ENCODE measurements at regions not wholly inside any gene's neighbourhood (a gene's known extent, or its start where the extent isn't known, plus 50 kb on each side); places are given as distances from the start of the nearest gene placed in this dataset.

DNA sequence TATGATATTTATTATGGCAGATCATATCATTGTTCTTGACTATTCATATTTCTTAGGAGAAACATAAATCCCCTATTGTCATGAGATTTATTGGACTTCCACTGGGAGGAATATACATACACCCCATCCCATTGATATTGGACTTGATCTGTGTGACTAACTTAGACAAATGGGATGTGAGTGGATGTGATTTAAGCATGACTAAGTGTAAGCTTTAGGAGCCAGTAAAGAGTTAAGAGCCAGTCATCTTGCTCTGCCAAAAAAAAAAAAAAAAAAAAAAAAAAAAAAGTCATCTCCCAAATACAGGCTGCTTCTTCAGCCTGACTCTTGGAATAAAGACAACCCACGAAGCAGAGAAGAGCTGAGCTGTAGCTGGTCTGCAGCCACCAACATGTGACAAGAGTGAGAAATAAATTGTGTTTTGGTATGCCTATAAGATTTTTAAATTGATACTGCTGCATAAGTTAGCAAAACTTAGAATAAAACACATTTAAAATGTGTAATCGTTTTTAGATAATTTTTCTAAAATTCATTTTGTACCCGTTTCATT lies 595.0 kb upstream of the LRRC4C start:
- DNase-seq = no peak

DNA sequence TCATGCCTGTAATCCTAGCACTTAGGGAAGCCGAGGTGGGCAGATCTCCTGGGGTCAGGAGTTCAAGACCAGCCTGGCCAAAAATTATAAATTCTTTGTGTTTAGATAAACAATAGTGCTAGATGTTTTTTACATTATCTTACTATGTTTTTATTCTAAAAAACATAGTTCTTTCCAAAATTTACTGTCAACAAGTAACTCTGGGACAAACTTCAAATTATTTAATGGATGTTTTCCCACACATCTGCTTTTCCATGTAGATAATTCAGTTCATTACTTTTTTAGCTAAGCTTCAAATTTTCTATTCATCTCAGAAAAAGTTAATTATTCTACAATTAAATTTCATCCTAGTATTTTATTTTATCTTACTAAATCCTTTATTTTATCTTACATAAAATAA lies 596.2 kb upstream of the LRRC4C start:
- DNase-seq = no peak

DNA sequence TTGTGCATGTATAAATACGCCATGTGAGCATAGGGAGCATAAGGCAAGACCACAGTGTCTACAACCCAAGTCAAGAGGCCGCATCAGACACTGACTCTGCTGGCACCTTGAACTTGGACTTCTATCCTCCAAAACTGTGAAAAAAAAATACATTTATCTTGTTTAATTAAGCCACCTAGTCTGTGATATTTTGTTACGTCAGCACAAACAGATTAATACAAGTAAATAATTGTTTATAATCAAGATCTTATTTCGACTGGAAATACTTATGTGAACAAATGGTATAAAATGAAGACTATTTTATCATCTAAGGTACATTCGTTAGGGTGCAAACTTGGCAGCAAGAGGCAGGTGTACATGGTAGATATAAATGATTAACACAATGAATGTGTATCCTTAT lies 599.3 kb upstream of the LRRC4C start:
- DNase-seq = no peak

DNA sequence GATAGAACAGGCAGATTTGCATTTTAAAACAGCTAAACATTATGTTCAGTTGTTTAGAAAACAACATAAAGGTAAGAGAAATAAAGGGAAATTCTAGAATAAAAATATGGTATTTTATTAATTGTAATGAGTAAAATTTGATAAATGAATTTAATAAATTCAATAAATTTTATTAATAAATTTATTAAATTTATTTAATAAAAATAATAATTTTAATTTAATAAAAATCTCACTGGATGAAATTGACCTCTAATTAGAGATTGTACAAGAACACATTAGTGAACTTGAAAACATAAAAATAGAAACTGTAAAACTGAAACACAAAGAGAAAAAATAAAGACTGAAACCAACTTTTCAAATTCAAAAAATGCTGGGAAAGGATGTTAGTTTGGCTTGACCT lies 605.7 kb upstream of the LRRC4C start:
- DNase-seq = no peak

DNA sequence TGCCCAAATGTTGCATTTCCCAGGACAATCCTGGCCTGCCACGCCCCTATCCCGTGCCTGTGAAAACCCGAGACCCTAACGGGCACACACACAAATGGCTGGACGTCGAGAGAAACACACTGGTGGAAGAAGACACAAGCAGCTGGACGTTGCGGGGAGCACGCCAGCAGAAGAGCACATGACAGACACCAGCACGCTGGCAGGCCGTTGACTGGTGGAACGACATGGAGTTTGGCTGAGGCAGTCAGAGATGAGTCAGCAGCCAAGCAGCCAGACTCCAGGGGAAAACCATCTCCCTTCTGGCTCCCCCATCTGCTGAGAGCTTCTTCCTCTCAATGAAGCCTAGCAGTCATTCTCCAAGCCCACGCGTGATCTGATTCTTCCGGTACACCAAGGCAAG lies 606.7 kb upstream of the LRRC4C start:
- DNase-seq = no peak

DNA sequence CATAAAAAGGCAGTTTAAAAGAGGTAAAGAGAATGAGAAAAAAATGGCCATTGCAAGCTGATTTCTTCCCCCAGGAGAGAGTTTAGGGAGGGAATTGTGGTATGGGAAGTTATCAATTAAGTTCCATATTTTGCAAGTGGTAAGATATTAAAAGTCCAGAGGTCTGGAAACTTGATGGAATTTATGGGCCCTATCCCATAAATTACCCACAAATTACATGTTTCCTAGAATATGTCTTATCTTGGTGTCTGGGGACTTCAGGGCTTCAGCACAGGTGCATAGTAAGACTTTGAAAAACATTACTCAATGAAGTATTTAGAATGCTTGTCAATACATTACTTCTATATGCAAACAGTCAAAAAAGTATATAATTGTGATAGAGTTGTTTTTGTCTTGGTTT lies 614.9 kb upstream of the LRRC4C start:
- DNase-seq = no peak

DNA sequence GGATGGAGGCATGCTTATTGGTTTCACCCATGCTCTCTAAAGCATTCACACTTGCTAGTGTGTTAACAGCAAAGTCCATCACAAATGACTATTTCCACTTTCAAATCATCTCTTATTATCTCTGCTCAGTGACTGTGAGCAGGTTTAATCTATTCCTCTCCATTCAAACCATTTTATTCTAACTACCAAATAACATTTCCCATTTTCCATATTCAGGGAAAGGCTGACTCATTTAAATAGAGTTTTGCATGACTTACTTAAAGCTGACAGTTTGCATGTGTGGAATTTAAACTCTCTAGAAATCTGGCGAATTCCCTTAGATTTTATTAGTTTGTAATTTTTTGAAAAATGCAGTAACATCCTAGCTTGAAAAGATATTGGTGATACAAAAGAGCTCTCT lies 615.7 kb upstream of the LRRC4C start:
- no peak for DNase-seq

DNA sequence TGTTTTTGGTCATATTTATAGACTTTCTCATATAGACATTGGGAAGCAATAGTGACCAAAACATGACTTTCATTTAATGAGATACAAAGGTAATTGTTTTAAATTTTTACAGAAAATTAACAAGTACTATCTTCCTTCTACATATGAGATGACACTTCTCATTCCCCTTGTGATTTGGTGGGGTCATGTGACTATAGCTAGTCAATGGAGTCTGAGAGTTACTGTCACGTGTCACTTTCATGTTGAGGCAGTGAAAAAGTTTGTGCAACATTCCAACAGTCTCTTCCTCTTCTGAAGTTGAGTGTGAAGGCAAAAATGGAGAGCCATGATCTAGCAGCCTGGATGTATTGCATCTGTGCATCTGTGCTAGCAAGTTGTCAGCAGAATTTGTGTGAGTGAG lies 618.3 kb upstream of the LRRC4C start:
- DNase-seq = no peak

DNA sequence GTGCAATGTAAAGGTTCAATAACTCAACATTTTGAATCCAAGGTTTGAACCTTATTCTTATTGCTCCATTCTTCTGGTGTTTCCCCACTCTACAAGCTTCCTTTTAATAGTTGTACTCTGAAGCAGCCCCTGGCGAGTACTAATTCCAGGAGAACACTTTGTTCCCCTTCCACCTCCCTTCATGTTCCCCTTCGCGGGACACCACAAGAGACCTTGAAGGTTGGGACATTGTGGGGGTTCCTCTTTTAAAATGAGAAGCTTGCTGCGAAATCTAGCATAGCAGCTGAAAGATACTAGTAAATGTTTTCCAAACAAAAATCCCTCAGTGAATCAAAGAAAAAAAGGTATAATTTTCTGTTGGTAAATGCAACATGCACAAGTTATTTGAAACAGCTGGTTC lies 626.3 kb upstream of the LRRC4C start:
- DNase-seq = no peak

DNA sequence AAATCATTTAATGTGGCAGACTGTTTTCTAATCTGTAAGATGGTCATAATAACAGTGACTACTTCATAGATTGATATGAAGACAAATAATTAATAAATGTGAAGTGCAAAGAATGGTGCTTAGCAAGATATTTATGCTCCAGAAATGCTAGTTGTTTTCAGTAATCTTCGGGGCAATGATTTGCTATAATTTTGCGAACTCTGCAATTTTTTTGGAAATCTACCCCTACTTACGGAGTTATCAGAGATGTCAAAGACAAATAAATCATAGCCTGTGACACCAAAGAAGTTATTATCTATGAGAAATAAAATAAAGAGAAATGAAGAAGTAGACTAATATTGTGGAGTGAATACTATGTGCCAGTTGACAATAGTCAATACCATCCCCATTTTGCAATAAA lies 634.1 kb upstream of the LRRC4C start:
- no peak for DNase-seq

DNA sequence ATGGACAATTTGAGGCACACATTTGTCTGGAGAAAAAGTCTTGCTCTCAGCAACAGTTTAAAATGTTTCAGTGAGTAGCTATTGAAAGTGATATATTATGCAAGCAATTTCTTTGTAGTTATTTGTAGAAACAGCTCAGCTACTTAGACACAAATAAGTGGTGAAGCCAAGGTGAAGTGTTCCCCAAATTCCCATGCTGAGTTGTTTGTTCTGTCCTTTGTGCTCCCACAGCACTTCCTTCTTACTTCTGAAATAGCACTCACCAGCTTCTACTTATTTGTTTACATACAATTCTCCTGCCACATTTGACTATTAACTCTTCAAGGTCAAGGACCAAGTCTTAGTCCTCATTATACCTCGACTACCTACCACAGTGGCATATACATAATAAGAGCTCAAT lies 638.6 kb upstream of the LRRC4C start:
- DNase-seq = no peak

DNA sequence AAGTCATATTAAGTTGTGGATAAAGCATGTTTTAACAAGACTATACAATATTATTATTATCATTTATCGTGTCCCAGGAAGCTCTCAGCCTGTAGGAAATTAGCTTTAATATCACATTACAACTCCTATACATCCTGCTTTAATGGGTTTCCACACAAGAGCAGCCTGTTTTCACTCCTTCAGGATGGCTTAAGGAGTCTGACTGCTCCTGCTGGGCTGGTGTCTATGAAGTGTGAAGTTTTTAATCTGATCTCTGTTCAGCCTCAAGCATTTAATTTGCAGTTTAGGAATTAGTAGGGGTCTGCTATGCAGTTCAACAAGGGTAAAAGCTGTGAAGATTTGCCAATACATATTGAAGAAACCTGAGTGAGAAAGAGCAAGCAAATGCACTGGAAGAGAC lies 653.4 kb upstream of the LRRC4C start:
- no peak for DNase-seq

DNA sequence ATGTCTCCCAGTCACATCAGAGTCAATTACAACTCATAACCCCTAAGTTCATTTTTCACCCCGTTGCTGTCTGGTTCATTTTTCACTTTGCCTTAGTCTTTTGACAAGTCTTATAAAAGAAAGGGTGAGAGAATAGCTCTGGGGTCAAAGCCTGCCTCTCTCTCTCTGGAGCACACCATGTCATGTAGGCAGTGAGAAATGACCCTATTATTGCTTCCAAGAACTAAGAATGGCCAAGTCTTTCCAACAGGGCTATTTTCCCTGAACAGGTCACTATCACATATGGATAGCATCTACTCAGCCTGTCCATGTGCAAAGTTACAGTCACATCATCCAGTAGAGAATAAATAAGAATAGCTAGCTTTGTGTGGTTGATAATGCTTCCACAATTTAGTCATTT lies 655.5 kb upstream of the LRRC4C start:
- DNase-seq = no peak

DNA sequence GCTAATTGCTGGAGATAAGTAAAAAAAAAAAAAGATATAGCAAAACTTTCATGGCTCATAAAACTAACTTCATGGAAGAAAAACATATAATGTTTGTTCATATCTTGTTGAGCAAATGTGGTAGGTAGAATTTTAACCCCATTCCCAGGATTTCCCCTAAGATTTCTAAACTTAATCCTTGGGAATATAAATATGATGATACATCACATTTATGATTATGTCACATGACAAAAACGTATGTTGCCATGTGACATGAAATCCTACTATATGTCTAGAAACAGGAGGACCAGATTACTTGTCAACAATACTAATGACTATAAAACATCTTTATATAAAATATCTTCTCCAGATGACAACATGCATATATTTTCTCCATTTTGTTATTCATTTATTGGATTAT lies 679.0 kb upstream of the LRRC4C start:
- DNase-seq = no peak

DNA sequence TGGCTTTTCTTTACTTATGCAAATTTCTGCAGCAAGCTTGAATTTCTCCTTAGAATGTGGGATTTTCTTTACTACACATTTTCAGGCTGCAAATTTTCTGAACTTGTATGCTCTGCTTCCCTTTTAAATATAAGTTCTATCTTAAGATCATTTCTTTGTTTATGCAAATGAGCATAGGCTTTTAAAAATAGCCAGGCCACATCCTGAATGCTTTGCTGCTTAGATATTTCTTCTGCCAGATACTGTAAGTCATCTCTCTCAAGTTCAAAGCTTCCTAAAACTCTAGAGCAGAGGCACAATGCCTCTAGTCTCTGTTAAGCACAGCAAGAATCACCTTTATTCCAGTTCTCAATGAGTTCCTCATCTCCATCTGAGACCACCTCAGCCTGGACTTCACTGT lies 685.9 kb upstream of the LRRC4C start:
- no peak for DNase-seq

DNA sequence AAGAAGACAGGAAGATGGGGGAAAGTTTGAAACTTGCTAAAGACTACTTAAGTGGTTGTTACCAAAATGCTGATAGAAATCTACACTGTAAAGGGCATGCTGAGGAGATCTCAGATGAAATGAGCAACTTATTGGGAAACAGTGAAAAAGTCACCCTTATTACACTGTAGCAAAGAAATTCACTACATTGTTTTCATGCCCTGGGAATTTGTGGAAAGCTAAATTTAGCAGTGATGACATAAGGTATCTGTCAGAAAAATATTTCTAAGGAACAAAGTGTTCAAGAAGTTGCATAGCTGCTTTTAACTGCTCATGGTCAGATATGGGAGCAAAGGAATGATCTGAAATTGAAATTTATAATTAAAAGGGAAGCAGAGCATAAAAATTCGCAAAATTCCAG lies 702.4 kb upstream of the LRRC4C start:
- no peak for DNase-seq

DNA sequence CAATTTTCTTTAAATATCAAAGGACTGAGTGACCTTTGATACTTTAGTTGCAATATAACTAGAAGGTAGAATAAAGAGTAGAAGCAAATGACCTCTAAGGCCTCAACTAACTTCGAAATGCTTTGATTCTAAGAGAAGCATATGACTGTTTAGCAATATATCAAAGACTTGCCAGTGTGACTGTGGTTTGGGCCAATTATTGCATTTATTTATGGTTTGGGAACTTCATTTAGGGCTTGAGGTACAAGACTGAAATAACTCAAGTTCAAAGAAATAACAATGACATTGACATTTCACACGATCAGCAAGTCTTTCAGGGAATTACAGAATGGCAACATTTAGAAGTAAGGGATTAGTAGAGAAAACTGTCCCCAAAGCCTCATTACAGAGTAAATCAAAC lies 709.7 kb upstream of the LRRC4C start:
- no peak for DNase-seq

DNA sequence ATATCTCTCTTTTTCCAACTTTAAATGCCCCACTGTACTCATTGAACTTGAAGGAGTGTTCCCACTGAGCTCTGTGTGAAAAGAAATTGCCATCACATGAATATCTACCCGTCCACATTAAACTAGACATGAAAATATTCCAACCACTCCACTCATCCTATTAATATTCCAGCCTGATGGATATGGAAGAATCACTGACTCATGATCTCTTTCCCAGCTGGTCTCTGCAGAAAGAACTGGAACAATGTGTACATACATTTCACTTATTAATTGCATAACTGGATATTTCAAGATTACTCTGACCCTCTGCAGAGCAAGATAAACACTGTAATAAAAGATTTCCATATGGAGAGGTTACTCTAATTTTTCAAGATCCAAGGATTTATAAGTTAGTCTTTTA lies 711.1 kb upstream of the LRRC4C start:
- DNase-seq = no peak

DNA sequence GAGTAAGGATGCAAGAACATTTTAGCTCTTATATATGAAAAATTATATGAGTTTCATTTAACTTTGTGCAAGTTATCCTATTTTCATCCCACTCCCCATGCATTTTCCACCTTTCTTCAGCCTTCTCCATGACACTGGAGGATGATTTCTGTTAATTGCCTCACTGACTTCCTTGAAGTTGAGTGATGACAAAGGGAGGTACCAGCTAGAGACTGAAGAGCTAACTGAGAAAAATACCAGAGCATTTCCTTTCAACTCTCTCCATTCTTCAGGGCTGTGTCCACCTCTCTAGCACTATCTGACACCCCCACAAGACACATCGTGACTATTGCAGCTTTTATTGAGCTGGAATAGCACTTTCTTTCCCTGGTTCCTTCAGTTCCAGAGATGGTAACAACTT lies 711.6 kb upstream of the LRRC4C start:
- no peak for DNase-seq

DNA sequence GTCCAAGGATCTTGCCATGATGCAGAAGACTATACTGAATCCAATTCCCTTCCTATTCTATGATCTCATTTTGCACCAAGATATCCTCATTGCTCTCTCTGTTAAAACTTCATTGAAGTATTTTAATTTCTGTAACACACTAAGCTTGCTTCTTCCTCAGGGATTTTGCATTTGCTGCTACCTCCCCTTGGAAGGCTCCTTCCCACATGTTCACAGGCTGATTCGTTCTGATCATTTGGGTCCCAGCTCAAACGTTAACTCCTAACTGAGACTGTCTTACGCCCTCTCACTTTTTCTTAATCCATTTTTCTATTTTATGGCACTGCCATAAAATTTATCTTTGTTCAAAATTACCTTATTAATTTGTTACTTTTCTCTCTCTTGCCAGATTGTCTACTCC lies 713.0 kb upstream of the LRRC4C start:
- no peak for DNase-seq

DNA sequence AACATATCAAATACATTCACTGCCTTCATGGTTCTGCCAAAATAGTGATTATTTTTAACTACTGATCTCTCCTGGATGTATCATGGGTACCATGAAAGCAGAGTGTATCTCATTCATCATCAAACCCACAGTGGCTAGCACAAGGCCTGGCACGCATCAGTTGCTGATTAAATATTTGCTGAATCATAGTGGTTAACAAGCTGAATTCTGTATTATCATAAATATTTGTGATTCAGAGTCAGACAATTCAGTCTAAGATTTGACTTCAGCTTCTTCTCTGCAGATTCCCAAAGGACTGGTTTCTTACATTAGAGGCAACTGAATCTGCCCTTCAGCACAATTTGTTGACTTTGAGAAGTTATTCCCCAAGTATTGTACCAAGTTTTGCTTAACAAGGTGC lies 715.8 kb upstream of the LRRC4C start:
- no peak for DNase-seq

DNA sequence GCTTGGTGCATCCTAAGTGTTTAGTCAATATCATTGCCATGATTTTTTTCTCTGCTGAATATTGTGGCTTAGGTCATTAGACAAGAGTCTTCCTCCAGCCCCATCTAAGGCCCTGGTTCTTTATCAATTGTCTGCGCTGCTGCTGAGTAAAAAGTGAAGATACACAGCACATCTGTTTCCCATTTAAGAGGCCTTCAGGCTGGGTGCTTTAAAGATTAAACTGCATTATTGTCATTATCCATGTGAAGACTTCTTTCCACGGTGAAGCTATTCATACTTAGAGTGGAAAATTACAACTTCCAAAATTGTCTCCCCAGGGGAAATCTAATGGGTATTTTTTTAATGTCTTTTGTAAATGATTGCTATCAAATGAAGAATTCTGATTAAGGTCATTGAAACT lies 719.8 kb upstream of the LRRC4C start:
- no peak for DNase-seq

DNA sequence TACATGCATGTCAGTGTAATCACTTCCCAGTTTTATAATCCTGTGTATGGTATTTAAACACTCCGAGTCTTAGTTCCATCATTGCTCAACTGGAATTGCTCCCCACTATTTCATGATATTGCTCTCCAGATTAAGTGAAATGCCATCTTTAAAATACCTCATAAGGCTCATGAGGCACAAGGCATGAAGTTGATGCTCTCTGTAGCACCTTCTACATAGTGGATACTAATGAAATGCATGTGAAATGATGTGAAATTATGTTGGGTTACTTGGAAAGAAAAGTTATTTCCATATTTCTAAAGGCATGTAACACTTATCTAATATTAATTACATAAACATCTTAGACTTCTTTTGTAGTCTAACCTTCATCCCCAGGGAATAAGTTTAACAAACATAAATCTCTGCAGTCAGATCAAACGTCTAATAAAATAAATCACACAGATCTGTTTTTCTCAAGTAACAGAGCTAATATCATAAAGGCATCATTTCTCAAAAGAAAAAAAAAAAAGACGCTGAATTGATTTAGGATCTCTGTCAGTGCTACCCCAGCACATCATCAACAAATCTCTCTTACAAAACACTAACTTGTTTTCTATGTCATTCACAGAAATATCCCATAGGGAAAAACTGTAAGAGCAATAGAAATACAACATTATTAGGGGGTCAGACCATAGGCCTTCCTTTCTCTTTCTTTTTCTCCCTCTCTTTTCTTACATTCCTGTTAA lies 736.0 kb upstream of the LRRC4C start:
- no peak for DNase-seq

DNA sequence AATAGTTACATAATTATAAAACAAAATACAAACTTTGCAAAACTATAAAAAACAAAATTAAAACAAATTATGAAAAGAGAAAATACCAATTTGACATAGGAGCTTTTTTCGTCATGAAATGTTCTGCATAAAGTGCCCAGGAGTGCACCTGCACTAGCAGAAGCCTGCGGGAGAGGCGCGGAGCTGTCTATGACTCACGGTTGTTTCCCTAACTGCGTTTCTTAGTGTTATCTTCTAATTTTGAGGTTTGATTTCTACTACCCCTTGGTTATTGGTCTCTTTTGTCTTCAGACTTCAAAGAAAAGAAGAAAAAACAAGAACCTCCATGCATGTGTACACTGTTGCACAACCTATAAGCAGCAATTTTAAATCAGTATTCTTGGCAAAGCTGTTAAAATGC lies 740.9 kb upstream of the LRRC4C start:
- no peak for DNase-seq

DNA sequence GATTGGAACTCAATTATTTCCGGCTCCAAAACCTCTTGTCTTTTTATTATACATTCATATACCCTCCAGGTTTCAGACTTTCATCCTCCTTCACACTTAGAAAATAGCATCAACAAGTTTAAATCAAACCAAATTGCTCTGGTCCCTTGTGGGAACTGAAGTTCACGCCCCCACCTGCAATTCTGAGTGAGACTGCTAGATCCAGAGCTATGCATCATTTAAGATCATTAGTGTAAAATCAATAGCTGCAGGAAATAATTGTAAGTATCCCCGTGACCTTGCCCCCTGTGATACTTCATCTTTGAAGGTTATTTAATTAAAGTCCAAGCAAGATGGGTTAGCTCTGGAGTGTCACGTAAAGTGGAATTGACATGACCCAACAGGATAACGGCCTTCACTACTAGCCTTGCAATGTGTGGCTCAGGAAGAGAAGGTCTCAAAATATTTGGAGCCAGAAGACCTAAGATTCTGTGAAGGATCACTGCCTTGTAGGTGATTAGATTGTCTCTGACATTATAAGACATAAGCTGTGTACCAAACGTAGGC lies 742.2 kb upstream of the LRRC4C start:
- no peak for DNase-seq

Measured in NCI-H1930 (cell line).